ENCODE measurements at regions not wholly inside any gene's neighbourhood (a gene's known extent, or its start where the extent isn't known, plus 50 kb on each side); places are given as distances from the start of the nearest gene placed in this dataset.

GRCh38 chr5:103340717-103341388, 82.3 kb downstream of the MACIR start:
- ChIA-PET POLR2A (ENCODE audit: unreplicated experiment) (no interaction called here), CTCF (interaction anchor here (1.0 kb wide), 1 partner anchor 112 kb away, joined by 3 read pairs; no protein-coding TSS in a partner anchor)
- dilution Hi-C loops (cut with HindIII; ENCODE audit: low sequenced_read_pairs, unreplicated experiment) (no loop called here), intact Hi-C loops (cut with micrococcal nuclease) (no loop called here), in situ Hi-C loops (cut with MboI; ENCODE audit: low sequenced_read_pairs) (no loop called here)
- BruUV-seq (replicated peaks), result no TSS peak
- WGBS, 2 experiments (ENCODE audit: extremely low coverage in 2 of 2, insufficient read length in 1 of 2), result no CpG with 5 or more reads among the region's 5 CpGs
- Histone ChIP-seq H3K9me3 (ENCODE audit: control insufficient read depth, insufficient read depth, low read length) (no peaks in the 10 kb centered on the region), H3K18ac (ENCODE audit: low read depth, low read length) (no peak overlapping the region), H4K8ac (ENCODE audit: low read depth in 2 of 2, low read length in 2 of 2) (no peak overlapping the region), H3K23ac (ENCODE audit: low read depth, low read length) (no peak overlapping the region), H3K27ac (ENCODE audit: insufficient read depth, low read length) (no peak overlapping the region), H3K27me3 (ENCODE audit: control insufficient read depth, insufficient read depth, low read length) (no peaks in the 10 kb centered on the region), H3K14ac (replicated peaks; ENCODE audit: low read depth, low read length) (no peak overlapping the region), H4K5ac (ENCODE audit: low read depth, low read length) (no peak overlapping the region), H3K4ac (ENCODE audit: low read depth, low read length) (no peak overlapping the region), H2BK5ac (ENCODE audit: low read depth, low read length, poor library complexity, severe bottlenecking) (no peak overlapping the region), H3K4me3 (ENCODE audit: insufficient read depth, low read depth, low read length) (no peak overlapping the region), H3K36me3 (ENCODE audit: control insufficient read depth, insufficient read depth, low read length) (no peaks in the 10 kb centered on the region), H2BK20ac (ENCODE audit: low read depth, low read length) (no peak overlapping the region), H2AK5ac (ENCODE audit: low read depth, low read length) (no peak overlapping the region), H3K9ac (ENCODE audit: low read depth, low read length) (no peak overlapping the region), H2BK15ac (ENCODE audit: low read depth, low read length) (no peak overlapping the region), H2AK9ac (replicated peaks; ENCODE audit: low read depth, low read length, poor library complexity) (no peak overlapping the region), H4K91ac (ENCODE audit: insufficient read depth, low read depth, low read length) (no peak overlapping the region), H3K79me1 (ENCODE audit: low read depth in 1 of 2, low read length in 2 of 2) (no peaks in the 10 kb centered on the region), H2BK120ac (ENCODE audit: low read depth, low read length) (no peak overlapping the region), H3K9me1 (ENCODE audit: insufficient read depth, low read length) (no peaks in the 10 kb centered on the region), H3K4me2 (ENCODE audit: low read depth, low read length) (no peak overlapping the region), H4K20me1 (ENCODE audit: insufficient read depth, low read length) (no peaks in the 10 kb centered on the region), H3K4me1 (ENCODE audit: control insufficient read depth, insufficient read depth, low read length) (no peaks in the 10 kb centered on the region), H2AFZ (replicated peaks; ENCODE audit: low read length, poor library complexity) (no peak overlapping the region), H3K56ac (ENCODE audit: extremely low read depth, insufficient read depth, low read length) (no peak overlapping the region)
- DNase-seq, result peak; percentile 11
- no peak for TF ChIP-seq RCOR1 (IDR thresholded peaks at IDR 0.05; ENCODE audit: insufficient replicate concordance, low read length)
- TF ChIP-seq POLR2A (IDR thresholded peaks at IDR 0.05; ENCODE audit: low read depth, low read length), result no peak
- no peak for TF ChIP-seq RAD21 (IDR thresholded peaks at IDR 0.05; ENCODE audit: low read length)
- TF ChIP-seq USF2 (IDR thresholded peaks at IDR 0.05; ENCODE audit: low read depth, low read length), result no peak
- TF ChIP-seq ELK1 (IDR thresholded peaks at IDR 0.05; ENCODE audit: borderline replicate concordance, low read depth, low read length), result no peak
- TF ChIP-seq RFX5 (IDR thresholded peaks at IDR 0.05; ENCODE audit: low read depth, low read length), result no peak
- TF ChIP-seq CHD1 (IDR thresholded peaks at IDR 0.05; ENCODE audit: low read depth, low read length), result no peak
- TF ChIP-seq, protein P1, sequence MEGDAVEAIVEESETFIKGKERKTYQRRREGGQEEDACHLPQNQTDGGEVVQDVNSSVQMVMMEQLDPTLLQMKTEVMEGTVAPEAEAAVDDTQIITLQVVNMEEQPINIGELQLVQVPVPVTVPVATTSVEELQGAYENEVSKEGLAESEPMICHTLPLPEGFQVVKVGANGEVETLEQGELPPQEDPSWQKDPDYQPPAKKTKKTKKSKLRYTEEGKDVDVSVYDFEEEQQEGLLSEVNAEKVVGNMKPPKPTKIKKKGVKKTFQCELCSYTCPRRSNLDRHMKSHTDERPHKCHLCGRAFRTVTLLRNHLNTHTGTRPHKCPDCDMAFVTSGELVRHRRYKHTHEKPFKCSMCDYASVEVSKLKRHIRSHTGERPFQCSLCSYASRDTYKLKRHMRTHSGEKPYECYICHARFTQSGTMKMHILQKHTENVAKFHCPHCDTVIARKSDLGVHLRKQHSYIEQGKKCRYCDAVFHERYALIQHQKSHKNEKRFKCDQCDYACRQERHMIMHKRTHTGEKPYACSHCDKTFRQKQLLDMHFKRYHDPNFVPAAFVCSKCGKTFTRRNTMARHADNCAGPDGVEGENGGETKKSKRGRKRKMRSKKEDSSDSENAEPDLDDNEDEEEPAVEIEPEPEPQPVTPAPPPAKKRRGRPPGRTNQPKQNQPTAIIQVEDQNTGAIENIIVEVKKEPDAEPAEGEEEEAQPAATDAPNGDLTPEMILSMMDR (conservative IDR thresholded peaks at IDR 0.05; ENCODE audit: low read depth, low read length), result no peak
- TF ChIP-seq CEBPB (IDR thresholded peaks at IDR 0.05; ENCODE audit: low read depth, low read length), result no peak
- TF ChIP-seq NFE2L2 (IDR thresholded peaks at IDR 0.05; ENCODE audit: low read depth, low read length), result no peak
- TF ChIP-seq SMC3 (IDR thresholded peaks at IDR 0.05; ENCODE audit: low read depth, low read length), result no peak
- ATAC-seq (ENCODE audit: low read depth), result no peak
